ENCODE measurements at regions not wholly inside any gene's neighbourhood (a gene's known extent, or its start where the extent isn't known, plus 50 kb on each side); places are given as distances from the start of the nearest gene placed in this dataset.

- TF ChIP-seq, protein P1, sequence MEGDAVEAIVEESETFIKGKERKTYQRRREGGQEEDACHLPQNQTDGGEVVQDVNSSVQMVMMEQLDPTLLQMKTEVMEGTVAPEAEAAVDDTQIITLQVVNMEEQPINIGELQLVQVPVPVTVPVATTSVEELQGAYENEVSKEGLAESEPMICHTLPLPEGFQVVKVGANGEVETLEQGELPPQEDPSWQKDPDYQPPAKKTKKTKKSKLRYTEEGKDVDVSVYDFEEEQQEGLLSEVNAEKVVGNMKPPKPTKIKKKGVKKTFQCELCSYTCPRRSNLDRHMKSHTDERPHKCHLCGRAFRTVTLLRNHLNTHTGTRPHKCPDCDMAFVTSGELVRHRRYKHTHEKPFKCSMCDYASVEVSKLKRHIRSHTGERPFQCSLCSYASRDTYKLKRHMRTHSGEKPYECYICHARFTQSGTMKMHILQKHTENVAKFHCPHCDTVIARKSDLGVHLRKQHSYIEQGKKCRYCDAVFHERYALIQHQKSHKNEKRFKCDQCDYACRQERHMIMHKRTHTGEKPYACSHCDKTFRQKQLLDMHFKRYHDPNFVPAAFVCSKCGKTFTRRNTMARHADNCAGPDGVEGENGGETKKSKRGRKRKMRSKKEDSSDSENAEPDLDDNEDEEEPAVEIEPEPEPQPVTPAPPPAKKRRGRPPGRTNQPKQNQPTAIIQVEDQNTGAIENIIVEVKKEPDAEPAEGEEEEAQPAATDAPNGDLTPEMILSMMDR (IDR thresholded peaks at IDR 0.05): no peak
- no peak for TF ChIP-seq POLR2A (IDR thresholded peaks at IDR 0.05)
Measured at GRCh38 chr10:29151005-29151404, 137.9 kb upstream of the LYZL1 start.
